Ishikawa (cell line): ENCODE measurements at regions not wholly inside any gene's neighbourhood (a gene's known extent, or its start where the extent isn't known, plus 50 kb on each side); places are given as distances from the start of the nearest gene placed in this dataset.

ENCODE experiments used
- CEBPB ChIP-seq: IDR thresholded peaks from 2 replicates; pipeline ENCODE4 v1.6.1; 2012
- CREB1 ChIP-seq: IDR thresholded peaks from 2 replicates; pipeline ENCODE4 v1.6.1; 2012; ENCODE audit warnings: low read depth
- EGR1 ChIP-seq: IDR thresholded peaks from 2 replicates; pipeline ENCODE4 v1.6.1; 2012
- EP300 ChIP-seq: IDR thresholded peaks from 2 replicates; pipeline ENCODE4 v1.6.1; 2012; ENCODE audit warnings: borderline replicate concordance
- FOXM1 ChIP-seq: IDR thresholded peaks from 2 replicates; pipeline ENCODE4 v1.6.1; 2012; ENCODE audit warnings: low read depth, borderline replicate concordance
- NFIC ChIP-seq: IDR thresholded peaks from 2 replicates; pipeline ENCODE4 v1.6.1; 2012
- RAD21 ChIP-seq: IDR thresholded peaks from 2 replicates; pipeline ENCODE4 v1.6.1; 2012; ENCODE audit warnings: low read depth
- REST ChIP-seq: IDR thresholded peaks from 2 replicates; pipeline ENCODE4 v1.6.1; 2012; ENCODE audit warnings: low read depth, mild to moderate bottlenecking
- TAF1 ChIP-seq: IDR thresholded peaks from 2 replicates; pipeline ENCODE4 v1.6.1; 2012; ENCODE audit warnings: low read depth, mild to moderate bottlenecking
- TCF12 ChIP-seq: IDR thresholded peaks from 2 replicates; pipeline ENCODE4 v1.6.1; 2012; ENCODE audit warnings: low read depth
- TEAD4 ChIP-seq: IDR thresholded peaks from 2 replicates; pipeline ENCODE4 v1.6.1; 2012
- USF1 ChIP-seq: IDR thresholded peaks from 2 replicates; pipeline ENCODE4 v1.6.1; 2012
- YY1 ChIP-seq: IDR thresholded peaks from 2 replicates; pipeline ENCODE4 v1.6.1; 2012; ENCODE audit warnings: low read depth
- ZBTB7A ChIP-seq: IDR thresholded peaks from 2 replicates; pipeline ENCODE4 v1.6.1; 2012; ENCODE audit warnings: low read depth
- TF ChIP-seq, protein P1 (sequence below): IDR thresholded peaks from 2 replicates; pipeline ENCODE4 v1.6.1; 2012

GRCh38 chr6:26202811-26203583 lies 115.8 kb downstream of the HFE start:
- no peak for TF ChIP-seq RAD21
- TF ChIP-seq REST: no peak
- no peak for TF ChIP-seq USF1
- TF ChIP-seq TCF12: no peak
- no peak for TF ChIP-seq FOXM1
- TF ChIP-seq NFIC: no peak
- no peak for TF ChIP-seq EGR1
- TF ChIP-seq ZBTB7A: no peak

GRCh38 chr6:26204332-26205160 lies 117.3 kb downstream of the HFE start:
- TF ChIP-seq NFIC (0 out of 2 replicates have a peak, but pooled peaks have one; percentile 11), TEAD4 (peak; percentile 64; the same call in 1 of the 2 replicates), EGR1 (no peak), CEBPB (no peak), REST (no peak), ZBTB7A (no peak), TAF1 (peak; percentile 91), CREB1 (peak; percentile 61), FOXM1 (no peak), RAD21 (no peak), YY1 (peak; percentile 64; the same call in 1 of the 2 replicates), EP300 (peak; percentile 79), USF1 (no peak; the same call in 1 of the 2 replicates), TCF12 (peak; percentile 35)
- TF ChIP-seq, protein P1, sequence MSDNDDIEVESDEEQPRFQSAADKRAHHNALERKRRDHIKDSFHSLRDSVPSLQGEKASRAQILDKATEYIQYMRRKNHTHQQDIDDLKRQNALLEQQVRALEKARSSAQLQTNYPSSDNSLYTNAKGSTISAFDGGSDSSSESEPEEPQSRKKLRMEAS: peak; percentile 22; the same call in 1 of the 2 replicates

DNA sequence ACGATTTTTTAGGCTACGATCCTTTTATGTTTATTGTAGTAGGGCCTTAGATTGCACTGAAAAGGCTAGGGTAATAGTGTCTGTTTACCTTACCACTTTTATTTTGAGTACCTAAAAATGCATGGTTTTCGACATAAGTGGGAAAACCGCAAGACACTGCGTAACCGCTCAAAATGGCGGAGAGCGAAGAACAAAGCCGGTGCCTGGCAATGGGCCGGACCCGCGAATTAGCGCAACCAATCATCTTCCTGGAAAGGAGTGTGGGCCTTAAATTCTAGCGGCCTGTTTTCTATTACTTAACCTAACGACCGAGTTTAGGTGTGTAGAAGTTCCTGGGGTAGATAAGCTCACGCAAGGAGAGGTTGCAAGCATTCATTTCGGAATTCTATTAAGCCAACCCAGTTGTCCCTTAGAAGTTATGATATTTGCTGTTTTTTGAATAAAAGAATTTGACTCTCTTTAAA lies 118.0 kb downstream of the HFE start:
- TF ChIP-seq, protein P1: 0 out of 2 replicates have a peak, but pooled peaks have one; percentile 13
- TF ChIP-seq EGR1 (no peak), REST (no peak), CREB1 (no peak), TEAD4 (0 out of 2 replicates have a peak, but pooled peaks have one; percentile 10), YY1 (peak; percentile 74), NFIC (no peak)
